ENCODE measurements at regions not wholly inside any gene's neighbourhood (a gene's known extent, or its start where the extent isn't known, plus 50 kb on each side); places are given as distances from the start of the nearest gene placed in this dataset.

DNA sequence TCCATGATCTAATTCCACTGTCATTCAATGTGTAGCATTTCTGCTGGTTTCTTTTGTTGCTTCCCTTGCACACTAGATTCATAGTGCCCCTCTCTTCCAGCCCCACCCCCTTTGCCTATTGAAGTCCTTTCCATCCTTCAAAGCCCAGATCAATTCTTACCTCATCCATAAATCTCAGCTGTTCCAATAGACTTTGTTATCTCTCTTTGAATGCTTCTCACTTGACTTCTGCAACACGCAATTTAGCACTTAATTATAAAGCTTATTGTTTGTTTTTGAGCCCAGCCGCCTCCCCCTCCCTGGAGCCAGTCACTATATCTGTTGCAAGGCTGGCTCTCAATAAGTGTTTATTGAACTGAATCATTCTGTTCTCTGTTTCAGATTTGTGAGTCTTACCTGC, 174.6 kb upstream of the TBL1XR1 start:
- intact Hi-C loops (cut with micrococcal nuclease; ENCODE audit: unreplicated experiment), result no loop called here

DNA sequence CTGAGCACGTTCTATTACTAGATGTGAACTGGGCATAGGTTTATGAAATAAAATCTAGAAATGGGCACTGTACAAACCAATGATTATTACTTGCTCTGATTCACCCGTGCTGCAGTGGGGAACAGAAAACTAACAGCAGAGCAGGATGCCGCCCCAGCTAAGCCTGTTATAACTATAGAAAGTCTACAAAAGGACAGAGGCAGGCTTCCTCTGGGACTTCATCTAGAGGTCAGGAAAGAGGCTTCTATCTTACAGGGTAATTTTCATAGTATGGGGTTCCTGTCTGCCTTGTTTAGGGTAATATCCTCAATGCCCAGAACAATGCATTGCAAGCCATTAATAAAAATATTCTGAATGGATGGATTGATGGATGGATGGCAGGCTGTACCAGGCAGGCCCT, 177.0 kb upstream of the TBL1XR1 start:
- H3K4me3 ChIP-seq (ENCODE audit: low read depth, low read length, poor library complexity, severe bottlenecking), result no peak overlapping the region
- CTCF ChIA-PET, result interaction anchor here (0.5 kb wide), 1 partner anchor 320 kb away, joined by 11 read pairs; no protein-coding TSS in a partner anchor
- POLR2A ChIA-PET (ENCODE audit: low non-redundant PET), result no interaction called here
- H3K4me1 ChIP-seq (ENCODE audit: insufficient read depth, low read length, poor library complexity, severe bottlenecking), result peaks cover 20% of the 10 kb centered on the region
- intact Hi-C loops (cut with micrococcal nuclease; ENCODE audit: unreplicated experiment), result no loop called here
- DNase-seq (ENCODE audit: low spot score), result peak; percentile 87
- H3K27ac ChIP-seq (ENCODE audit: low read depth, low read length, poor library complexity, severe bottlenecking), result peak overlapping the region; percentile 29
- H3K27me3 ChIP-seq (replicated peaks; ENCODE audit: insufficient read depth, low read depth, low read length, poor library complexity), result no peaks in the 10 kb centered on the region
- TF ChIP-seq, protein P1, sequence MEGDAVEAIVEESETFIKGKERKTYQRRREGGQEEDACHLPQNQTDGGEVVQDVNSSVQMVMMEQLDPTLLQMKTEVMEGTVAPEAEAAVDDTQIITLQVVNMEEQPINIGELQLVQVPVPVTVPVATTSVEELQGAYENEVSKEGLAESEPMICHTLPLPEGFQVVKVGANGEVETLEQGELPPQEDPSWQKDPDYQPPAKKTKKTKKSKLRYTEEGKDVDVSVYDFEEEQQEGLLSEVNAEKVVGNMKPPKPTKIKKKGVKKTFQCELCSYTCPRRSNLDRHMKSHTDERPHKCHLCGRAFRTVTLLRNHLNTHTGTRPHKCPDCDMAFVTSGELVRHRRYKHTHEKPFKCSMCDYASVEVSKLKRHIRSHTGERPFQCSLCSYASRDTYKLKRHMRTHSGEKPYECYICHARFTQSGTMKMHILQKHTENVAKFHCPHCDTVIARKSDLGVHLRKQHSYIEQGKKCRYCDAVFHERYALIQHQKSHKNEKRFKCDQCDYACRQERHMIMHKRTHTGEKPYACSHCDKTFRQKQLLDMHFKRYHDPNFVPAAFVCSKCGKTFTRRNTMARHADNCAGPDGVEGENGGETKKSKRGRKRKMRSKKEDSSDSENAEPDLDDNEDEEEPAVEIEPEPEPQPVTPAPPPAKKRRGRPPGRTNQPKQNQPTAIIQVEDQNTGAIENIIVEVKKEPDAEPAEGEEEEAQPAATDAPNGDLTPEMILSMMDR (conservative IDR thresholded peaks at IDR 0.05; ENCODE audit: low read depth, low read length), result no peak
- no peak for TF ChIP-seq EZH2 (IDR thresholded peaks at IDR 0.05; ENCODE audit: borderline replicate concordance, low read depth, low read length, poor library complexity, severe bottlenecking)
- H3K36me3 ChIP-seq (ENCODE audit: insufficient read depth, low read length, poor library complexity, severe bottlenecking), result no peaks in the 10 kb centered on the region
- BruUV-seq (replicated peaks), result no TSS peak
- no peaks in the 10 kb centered on the region for H3K9me3 ChIP-seq (ENCODE audit: low read depth, low read length, poor library complexity, severe bottlenecking)

More for the DNA sequence above, 174.6 kb upstream of the TBL1XR1 start:
- H3K27me3 ChIP-seq (replicated peaks; ENCODE audit: insufficient read depth, low read depth, low read length, poor library complexity), result no peaks in the 10 kb centered on the region
- BruUV-seq (replicated peaks), result no TSS peak
- H3K36me3 ChIP-seq (ENCODE audit: insufficient read depth, low read length, poor library complexity, severe bottlenecking), result no peaks in the 10 kb centered on the region
- no peak for DNase-seq (ENCODE audit: low spot score)
- H3K4me3 ChIP-seq (ENCODE audit: low read depth, low read length, poor library complexity, severe bottlenecking), result no peak overlapping the region
- peaks cover 20% of the 10 kb centered on the region for H3K4me1 ChIP-seq (ENCODE audit: insufficient read depth, low read length, poor library complexity, severe bottlenecking)
- TF ChIP-seq, protein P1 (conservative IDR thresholded peaks at IDR 0.05; ENCODE audit: low read depth, low read length), result no peak
- TF ChIP-seq EZH2 (IDR thresholded peaks at IDR 0.05; ENCODE audit: borderline replicate concordance, low read depth, low read length, poor library complexity, severe bottlenecking), result no peak
- H3K27ac ChIP-seq (ENCODE audit: low read depth, low read length, poor library complexity, severe bottlenecking), result no peak overlapping the region
- ChIA-PET CTCF (interaction anchor here (0.8 kb wide), 1 partner anchor 11 kb away, joined by 3 read pairs; no protein-coding TSS in a partner anchor), POLR2A (ENCODE audit: low non-redundant PET) (no interaction called here)
- no peaks in the 10 kb centered on the region for H3K9me3 ChIP-seq (ENCODE audit: low read depth, low read length, poor library complexity, severe bottlenecking)

DNA sequence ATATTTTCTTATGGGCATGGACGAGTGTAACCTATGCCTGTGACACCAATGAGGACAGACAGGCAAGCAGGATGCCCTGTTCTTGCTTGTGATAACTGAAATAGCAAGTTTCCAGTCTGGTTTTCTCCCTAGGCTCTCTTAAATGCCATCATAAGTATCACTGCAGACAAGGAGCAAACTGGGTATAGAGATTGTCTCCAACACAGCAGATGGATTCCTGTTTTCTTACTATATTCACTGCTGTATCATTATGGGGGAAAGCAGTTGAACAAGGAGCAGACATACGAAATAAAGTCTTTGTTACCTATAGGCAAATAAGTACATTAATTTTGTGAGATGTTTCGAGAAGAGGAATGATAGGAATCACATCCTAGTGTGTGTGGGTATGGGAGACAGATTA, 178.0 kb upstream of the TBL1XR1 start:
- ChIA-PET CTCF (no interaction called here), POLR2A (ENCODE audit: low non-redundant PET) (no interaction called here)
- no TSS peak for BruUV-seq (replicated peaks)
- H3K36me3 ChIP-seq (ENCODE audit: insufficient read depth, low read length, poor library complexity, severe bottlenecking), result no peaks in the 10 kb centered on the region
- no peaks in the 10 kb centered on the region for H3K27me3 ChIP-seq (replicated peaks; ENCODE audit: insufficient read depth, low read depth, low read length, poor library complexity)
- H3K4me3 ChIP-seq (ENCODE audit: low read depth, low read length, poor library complexity, severe bottlenecking), result no peak overlapping the region
- DNase-seq (ENCODE audit: low spot score), result no peak
- intact Hi-C loops (cut with micrococcal nuclease; ENCODE audit: unreplicated experiment), result no loop called here
- TF ChIP-seq, protein P1 (conservative IDR thresholded peaks at IDR 0.05; ENCODE audit: low read depth, low read length), result no peak
- TF ChIP-seq EZH2 (IDR thresholded peaks at IDR 0.05; ENCODE audit: borderline replicate concordance, low read depth, low read length, poor library complexity, severe bottlenecking), result no peak
- H3K9me3 ChIP-seq (ENCODE audit: low read depth, low read length, poor library complexity, severe bottlenecking), result no peaks in the 10 kb centered on the region
- H3K27ac ChIP-seq (ENCODE audit: low read depth, low read length, poor library complexity, severe bottlenecking), result no peak overlapping the region
- H3K4me1 ChIP-seq (ENCODE audit: insufficient read depth, low read length, poor library complexity, severe bottlenecking), result peaks cover 20% of the 10 kb centered on the region

All from A673 (cell line).